Lower lobe of right lung (tissue), 2 donors: ENCODE measurements at regions not wholly inside any gene's neighbourhood (a gene's known extent, or its start where the extent isn't known, plus 50 kb on each side); places are given as distances from the start of the nearest gene placed in this dataset.

ENCODE experiments used
- ATAC-seq, 2 donors: fragments of 200-7000 bp; cut with Tn5 transposase; one replicate each; pipeline ENCODE4 v1.9.1; 2020 to 2022; ENCODE audit warnings: mild to moderate bottlenecking in 2 of 2, moderate library complexity in 2 of 2
- DNase-seq: peaks from one replicate; pipeline ENCODE4 v3.0.0-alpha.2; 2020
- H3K27ac ChIP-seq: fragments of 200-600 bp; one replicate; pipeline ENCODE4 v1.8.0; 2022
- H3K27me3 ChIP-seq: fragments of 200-600 bp; one replicate; pipeline ENCODE4 v1.8.0; 2022; ENCODE audit warnings: low read depth
- H3K36me3 ChIP-seq: fragments of 200-600 bp; one replicate; pipeline ENCODE4 v1.8.0; 2022; ENCODE audit warnings: mild to moderate bottlenecking
- H3K4me1 ChIP-seq: fragments of 200-600 bp; one replicate; pipeline ENCODE4 v1.8.0; 2022
- H3K4me3 ChIP-seq: fragments of 200-600 bp; one replicate; pipeline ENCODE4 v1.8.0; 2022; ENCODE audit warnings: mild to moderate bottlenecking
- H3K9me3 ChIP-seq: fragments of 200-600 bp; one replicate; pipeline ENCODE4 v1.8.0; 2022
- intact Hi-C: fragments of 100-400 bp; cut with DNase I; formaldehyde crosslinking; loops from one replicate; pipeline ENCODE4 v1.11.0; 2022
- TF ChIP-seq, protein P1 (sequence below): fragments of 200-600 bp; IDR thresholded peaks from one replicate; pipeline ENCODE4 v1.8.0; 2022; ENCODE audit warnings: antibody characterized with exemption, mild to moderate bottlenecking
- donor health status: DM: no; HTN: yes; CAD: no; lungs with severe emphysema.

DNA sequence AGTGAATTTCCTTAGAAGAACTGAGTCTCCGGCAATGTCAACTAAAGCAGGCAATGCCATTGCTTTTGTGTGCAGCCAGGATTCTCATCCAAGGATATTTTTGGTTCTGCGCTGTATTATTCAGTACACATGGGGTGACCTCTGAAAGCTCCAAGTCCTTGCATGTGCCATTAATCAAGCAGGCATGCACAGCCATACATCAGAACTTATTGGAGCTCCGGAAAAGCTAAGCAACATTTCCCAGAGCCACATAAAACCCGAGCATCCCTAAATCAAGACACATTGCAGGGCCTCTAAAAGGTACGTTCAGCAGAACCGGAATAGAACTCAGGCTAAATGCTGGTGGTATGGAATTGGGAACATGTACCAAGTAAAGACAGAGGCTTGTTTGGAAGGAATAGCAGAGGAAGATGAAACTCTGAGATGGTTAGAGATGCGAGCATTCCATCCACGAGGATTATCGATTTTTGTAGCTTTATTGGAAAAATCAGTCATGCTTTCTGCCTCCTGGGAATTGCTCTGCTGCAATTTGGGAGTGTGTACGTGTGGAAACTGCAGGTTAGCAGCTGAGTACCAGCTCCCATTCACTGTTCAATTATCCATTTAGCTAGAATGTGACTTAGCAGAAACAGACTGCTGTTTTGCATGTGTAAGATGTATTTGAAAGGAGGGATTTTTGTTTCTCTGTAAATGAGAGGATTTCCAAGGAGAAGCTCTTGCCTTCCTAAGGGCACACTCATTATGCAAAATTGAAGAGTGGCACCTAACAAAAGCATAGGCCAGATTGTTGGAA lies 143.7 kb upstream of the WWC1 start:
- intact Hi-C loops: no loop called here
- H3K36me3 ChIP-seq: no peaks in the 10 kb centered on the region
- no peak overlapping the region for H3K27ac ChIP-seq
- ATAC-seq: no peak
- no peaks in the 10 kb centered on the region for H3K9me3 ChIP-seq
- H3K27me3 ChIP-seq: no peaks in the 10 kb centered on the region
- TF ChIP-seq, protein P1, sequence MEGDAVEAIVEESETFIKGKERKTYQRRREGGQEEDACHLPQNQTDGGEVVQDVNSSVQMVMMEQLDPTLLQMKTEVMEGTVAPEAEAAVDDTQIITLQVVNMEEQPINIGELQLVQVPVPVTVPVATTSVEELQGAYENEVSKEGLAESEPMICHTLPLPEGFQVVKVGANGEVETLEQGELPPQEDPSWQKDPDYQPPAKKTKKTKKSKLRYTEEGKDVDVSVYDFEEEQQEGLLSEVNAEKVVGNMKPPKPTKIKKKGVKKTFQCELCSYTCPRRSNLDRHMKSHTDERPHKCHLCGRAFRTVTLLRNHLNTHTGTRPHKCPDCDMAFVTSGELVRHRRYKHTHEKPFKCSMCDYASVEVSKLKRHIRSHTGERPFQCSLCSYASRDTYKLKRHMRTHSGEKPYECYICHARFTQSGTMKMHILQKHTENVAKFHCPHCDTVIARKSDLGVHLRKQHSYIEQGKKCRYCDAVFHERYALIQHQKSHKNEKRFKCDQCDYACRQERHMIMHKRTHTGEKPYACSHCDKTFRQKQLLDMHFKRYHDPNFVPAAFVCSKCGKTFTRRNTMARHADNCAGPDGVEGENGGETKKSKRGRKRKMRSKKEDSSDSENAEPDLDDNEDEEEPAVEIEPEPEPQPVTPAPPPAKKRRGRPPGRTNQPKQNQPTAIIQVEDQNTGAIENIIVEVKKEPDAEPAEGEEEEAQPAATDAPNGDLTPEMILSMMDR: no peak
- no peak for DNase-seq
- no peaks in the 10 kb centered on the region for H3K4me1 ChIP-seq
- no peak overlapping the region for H3K4me3 ChIP-seq

GRCh38 chr5:168151041-168151440 lies 140.4 kb upstream of the WWC1 start:
- H3K9me3 ChIP-seq: no peaks in the 10 kb centered on the region
- no peak overlapping the region for H3K27ac ChIP-seq
- intact Hi-C loops: no loop called here
- H3K4me1 ChIP-seq: no peaks in the 10 kb centered on the region
- ATAC-seq (no peak), DNase-seq (no peak)
- H3K4me3 ChIP-seq: no peak overlapping the region
- TF ChIP-seq, protein P1: no peak
- no peaks in the 10 kb centered on the region for H3K36me3 ChIP-seq
- no peaks in the 10 kb centered on the region for H3K27me3 ChIP-seq

DNA sequence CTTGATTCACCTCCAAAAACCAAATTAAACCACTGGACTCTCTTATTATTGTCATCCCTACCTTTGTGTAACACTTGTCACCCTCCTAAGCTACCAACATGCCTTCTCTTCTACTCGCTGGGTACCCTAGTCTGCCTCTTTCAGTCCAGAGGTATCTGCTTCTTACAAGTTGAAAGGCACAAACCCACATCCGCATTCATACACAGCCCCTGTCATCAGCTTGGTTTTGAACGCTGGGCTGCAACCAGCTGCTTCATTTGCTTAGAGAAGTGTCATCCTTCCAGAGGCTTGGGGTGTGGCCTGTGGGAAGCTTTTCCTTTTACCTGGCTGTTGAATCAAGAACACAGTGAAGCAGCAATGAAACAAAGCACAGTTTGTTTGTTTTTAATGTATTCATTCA lies 138.8 kb upstream of the WWC1 start:
- TF ChIP-seq, protein P1: no peak
- Histone ChIP-seq H3K27ac (no peak overlapping the region), H3K36me3 (no peaks in the 10 kb centered on the region), H3K9me3 (no peaks in the 10 kb centered on the region), H3K4me3 (no peak overlapping the region), H3K27me3 (no peaks in the 10 kb centered on the region), H3K4me1 (no peaks in the 10 kb centered on the region)
- ATAC-seq (no peak), DNase-seq (no peak)
- intact Hi-C loops: no loop called here

DNA sequence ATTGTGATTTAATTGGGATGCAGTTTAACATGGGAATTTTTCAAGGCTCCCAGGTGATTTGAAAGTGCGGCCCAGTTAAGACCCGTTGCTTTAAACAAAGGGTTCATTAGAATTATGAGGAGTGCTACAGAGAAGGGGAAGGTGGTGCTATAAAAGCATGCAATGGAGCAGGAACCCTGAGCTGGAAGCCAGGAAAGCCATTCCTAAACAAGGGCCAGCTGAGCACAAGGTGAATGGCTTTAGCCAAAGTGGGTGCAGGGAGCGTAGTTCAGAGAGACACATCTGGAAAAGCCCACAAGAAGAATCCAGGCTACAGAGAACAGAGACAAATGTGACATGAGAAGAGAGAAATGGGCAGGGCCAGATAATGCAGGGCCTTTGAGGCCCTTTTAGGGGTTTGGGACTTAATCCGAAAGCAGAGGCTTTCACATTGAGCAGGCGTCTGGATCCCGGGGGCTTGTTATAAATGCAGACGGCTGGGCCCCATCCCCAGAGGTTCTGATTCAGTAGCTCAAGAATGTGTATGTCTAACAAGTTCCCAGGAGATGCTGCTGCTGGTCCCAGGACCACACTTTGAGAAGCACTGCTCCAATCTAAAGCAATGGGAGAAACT lies 138.1 kb upstream of the WWC1 start:
- H3K9me3 ChIP-seq: no peaks in the 10 kb centered on the region
- TF ChIP-seq, protein P1: no peak
- H3K4me1 ChIP-seq: no peaks in the 10 kb centered on the region
- H3K4me3 ChIP-seq: no peak overlapping the region
- H3K27ac ChIP-seq: no peak overlapping the region
- no peaks in the 10 kb centered on the region for H3K27me3 ChIP-seq
- H3K36me3 ChIP-seq: no peaks in the 10 kb centered on the region
- DNase-seq (no peak), ATAC-seq (no peak)
- intact Hi-C loops: no loop called here

- DNase-seq (no peak), ATAC-seq (no peak)
- Histone ChIP-seq H3K9me3 (no peaks in the 10 kb centered on the region), H3K27ac (no peak overlapping the region), H3K36me3 (no peaks in the 10 kb centered on the region), H3K4me1 (no peaks in the 10 kb centered on the region), H3K27me3 (no peaks in the 10 kb centered on the region), H3K4me3 (no peak overlapping the region)
- TF ChIP-seq, protein P1: no peak
- intact Hi-C loops: no loop called here
These were observed 137.6 kb upstream of the WWC1 start for GRCh38 chr5:168153876-168154270.
